Testis (tissue), 2 donors: ENCODE measurements at regions not wholly inside any gene's neighbourhood (a gene's known extent, or its start where the extent isn't known, plus 50 kb on each side); places are given as distances from the start of the nearest gene placed in this dataset.

Experiments used
- DNase-seq: peaks from one replicate; pipeline ENCODE4 v3.0.0-alpha.2; 2019
- H3K27ac ChIP-seq, 2 donors: fragments of 200-600 bp; sonication (generic); one replicate each; pipeline ENCODE4 v1.5.1; 2019
- H3K27me3 ChIP-seq: fragments of 200-600 bp; sonication (generic); one replicate; pipeline ENCODE4 v1.5.1; 2019
- H3K36me3 ChIP-seq: fragments of 200-600 bp; sonication (generic); one replicate; pipeline ENCODE4 v1.5.1; 2017; ENCODE audit warnings: low read depth; ENCODE audit errors: missing control alignments
- H3K4me1 ChIP-seq: fragments of 200-600 bp; sonication (generic); one replicate; pipeline ENCODE4 v1.5.1; 2019
- H3K4me3 ChIP-seq, 2 donors: fragments of 200-600 bp; sonication (generic); one replicate each; pipeline ENCODE4 v1.5.1; 2017 to 2019
- H3K9me3 ChIP-seq: fragments of 200-600 bp; sonication (generic); one replicate; pipeline ENCODE4 v1.5.1; 2017
- POLR2A ChIP-seq: fragments of 450-650 bp; IDR thresholded peaks from one replicate; pipeline ENCODE4 v1.6.1; 2017; ENCODE audit warnings: antibody characterized with exemption, mild to moderate bottlenecking, moderate library complexity
- WGBS, 2 donors: methylation state at CpG; one replicate each; pipeline ENCODE4 v1.1.5; 2018; 5-methylcytosine and 5-hydroxymethylcytosine counted together
- intact Hi-C: fragments of 100-400 bp; cut with DNase I; formaldehyde crosslinking; loops from one replicate; pipeline ENCODE4 v1.15.1; 2023; ENCODE audit warnings: low total_unique reads
- TF ChIP-seq, protein P1 (sequence below), 3 experiments: fragments of 450-650 bp in 2 of 3; fragments of 200-600 bp in 1 of 3; sonication (generic) in 1 of 3; IDR thresholded peaks; one replicate each; pipeline ENCODE4 v1.5.1; 2016 to 2019; ENCODE audit warnings: antibody characterized with exemption in 3 of 3, mild to moderate bottlenecking in 2 of 3, moderate library complexity in 1 of 3

DNA sequence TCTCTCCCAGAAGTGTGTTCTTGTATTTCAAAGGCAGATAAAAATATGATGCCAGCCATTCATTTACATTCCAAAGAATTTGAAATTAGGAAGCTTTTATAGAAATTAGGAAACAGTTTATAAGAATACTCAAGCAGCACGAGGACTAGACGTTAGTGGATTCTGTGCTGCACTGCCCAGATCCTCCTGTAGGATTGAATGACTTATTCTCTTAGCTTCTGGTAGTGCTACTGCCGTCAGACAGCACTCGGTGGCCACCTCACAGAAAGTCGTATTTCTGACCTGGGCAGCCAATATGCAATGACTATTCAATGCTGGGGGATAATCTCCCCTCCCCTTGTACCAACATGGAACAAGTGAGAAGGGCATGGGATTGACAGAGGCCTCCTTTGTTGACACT is 326.4 kb downstream of the RPL10L start:
- Histone ChIP-seq H3K4me1 (no peaks in the 10 kb centered on the region), H3K27me3 (no peaks in the 10 kb centered on the region), H3K27ac (no peak overlapping the region), H3K9me3 (no peaks in the 10 kb centered on the region), H3K4me3 (no peak overlapping the region), H3K36me3 (no peaks in the 10 kb centered on the region)
- intact Hi-C loops: no loop called here
- WGBS, 2 donors: 84 to 89% methylated on average over 5 of the region's 5 CpGs
- DNase-seq: no peak
- TF ChIP-seq POLR2A: no peak
- TF ChIP-seq, protein P1, sequence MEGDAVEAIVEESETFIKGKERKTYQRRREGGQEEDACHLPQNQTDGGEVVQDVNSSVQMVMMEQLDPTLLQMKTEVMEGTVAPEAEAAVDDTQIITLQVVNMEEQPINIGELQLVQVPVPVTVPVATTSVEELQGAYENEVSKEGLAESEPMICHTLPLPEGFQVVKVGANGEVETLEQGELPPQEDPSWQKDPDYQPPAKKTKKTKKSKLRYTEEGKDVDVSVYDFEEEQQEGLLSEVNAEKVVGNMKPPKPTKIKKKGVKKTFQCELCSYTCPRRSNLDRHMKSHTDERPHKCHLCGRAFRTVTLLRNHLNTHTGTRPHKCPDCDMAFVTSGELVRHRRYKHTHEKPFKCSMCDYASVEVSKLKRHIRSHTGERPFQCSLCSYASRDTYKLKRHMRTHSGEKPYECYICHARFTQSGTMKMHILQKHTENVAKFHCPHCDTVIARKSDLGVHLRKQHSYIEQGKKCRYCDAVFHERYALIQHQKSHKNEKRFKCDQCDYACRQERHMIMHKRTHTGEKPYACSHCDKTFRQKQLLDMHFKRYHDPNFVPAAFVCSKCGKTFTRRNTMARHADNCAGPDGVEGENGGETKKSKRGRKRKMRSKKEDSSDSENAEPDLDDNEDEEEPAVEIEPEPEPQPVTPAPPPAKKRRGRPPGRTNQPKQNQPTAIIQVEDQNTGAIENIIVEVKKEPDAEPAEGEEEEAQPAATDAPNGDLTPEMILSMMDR (IDR thresholded peaks at IDR 0.05): no peak

DNA sequence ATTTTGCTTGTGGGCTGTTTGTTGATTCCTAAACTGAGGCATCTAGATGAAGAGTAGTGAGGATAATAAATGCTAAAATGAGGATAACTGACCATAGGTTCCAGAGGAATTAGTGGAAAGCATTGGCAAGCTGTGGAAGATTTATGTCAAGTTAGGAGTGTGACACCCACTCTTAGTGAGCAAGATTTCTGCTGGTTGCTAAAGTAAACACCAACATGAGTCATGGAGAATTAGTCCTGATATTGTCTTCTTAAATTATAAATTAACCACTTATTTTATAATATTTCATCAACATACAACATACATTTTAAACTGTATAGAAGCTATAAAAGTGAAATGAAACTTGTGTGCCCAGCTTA is 328.2 kb downstream of the RPL10L start:
- intact Hi-C loops: no loop called here
- no peaks in the 10 kb centered on the region for H3K9me3 ChIP-seq
- no peak overlapping the region for H3K4me3 ChIP-seq
- H3K27ac ChIP-seq: no peak overlapping the region
- DNase-seq: no peak
- H3K36me3 ChIP-seq: no peaks in the 10 kb centered on the region
- TF ChIP-seq POLR2A: no peak
- TF ChIP-seq, protein P1 (IDR thresholded peaks at IDR 0.05): no peak
- H3K4me1 ChIP-seq: no peaks in the 10 kb centered on the region
- H3K27me3 ChIP-seq: no peaks in the 10 kb centered on the region

DNA sequence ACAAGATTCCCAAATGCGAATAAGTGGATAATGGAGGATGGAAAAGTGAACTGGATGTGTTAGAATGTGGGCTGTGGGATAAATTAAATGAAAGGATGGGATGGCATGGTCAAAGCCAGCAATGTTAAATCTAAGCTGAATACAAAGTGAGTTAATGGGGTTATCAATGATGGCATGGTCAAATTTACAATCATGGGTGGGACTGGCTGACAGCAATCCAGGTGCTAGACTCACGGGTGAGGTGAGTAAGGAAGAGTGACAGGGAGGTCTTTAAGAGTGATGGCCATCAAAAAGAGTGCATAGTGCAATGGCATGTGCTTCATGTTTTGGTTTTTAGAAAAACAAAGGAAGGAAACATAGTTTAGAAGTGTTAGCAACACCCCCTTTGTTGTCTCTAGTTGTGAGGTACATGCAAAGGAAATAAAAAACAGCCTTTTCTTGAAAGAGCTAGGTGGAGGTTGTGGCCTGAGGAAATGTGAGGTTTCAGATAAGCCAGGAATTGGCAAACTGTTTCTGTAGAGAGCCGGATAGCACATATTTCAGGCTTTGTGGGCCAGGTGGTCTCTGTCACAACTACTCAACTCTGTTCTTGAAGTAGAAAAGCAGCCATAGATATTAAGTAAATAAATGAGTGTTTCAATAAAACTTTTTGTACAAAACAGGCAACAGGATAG is 328.7 kb downstream of the RPL10L start:
- 61 to 63% methylated on average over 3 of the region's 3 CpGs for WGBS, 2 donors

DNA sequence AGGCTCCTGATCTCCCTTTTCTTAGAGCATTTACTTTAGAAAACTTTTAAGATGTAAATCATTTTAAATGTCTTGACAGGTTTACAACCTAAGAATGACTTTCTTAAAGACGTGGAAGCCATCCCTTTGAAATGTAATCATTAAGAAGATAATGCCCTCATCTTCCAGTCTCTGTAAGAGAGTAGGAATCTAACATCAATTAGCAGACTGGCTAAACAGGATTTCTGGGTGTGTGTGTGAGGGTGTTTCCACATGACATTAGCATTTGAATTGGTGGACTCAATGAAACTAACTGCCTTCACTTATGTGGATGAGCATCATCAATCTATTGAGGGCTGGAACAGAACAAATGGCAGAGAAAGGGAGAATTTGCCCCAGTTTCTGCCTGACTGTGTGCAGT is 329.5 kb downstream of the RPL10L start:
- TF ChIP-seq, protein P1 (IDR thresholded peaks at IDR 0.05): no peak
- TF ChIP-seq POLR2A: no peak
- intact Hi-C loops: no loop called here
- WGBS, 2 donors: 36 to 57% methylated on average over 1 of the region's 1 CpG

More for the DNA sequence above, 328.7 kb downstream of the RPL10L start:
- H3K27me3 ChIP-seq: no peaks in the 10 kb centered on the region
- no peak for DNase-seq
- TF ChIP-seq, protein P1 (IDR thresholded peaks at IDR 0.05): no peak
- TF ChIP-seq POLR2A: no peak
- H3K4me1 ChIP-seq: no peaks in the 10 kb centered on the region
- H3K4me3 ChIP-seq: no peak overlapping the region
- intact Hi-C loops: no loop called here
- H3K9me3 ChIP-seq: no peaks in the 10 kb centered on the region
- H3K36me3 ChIP-seq: no peaks in the 10 kb centered on the region
- H3K27ac ChIP-seq: no peak overlapping the region

DNA sequence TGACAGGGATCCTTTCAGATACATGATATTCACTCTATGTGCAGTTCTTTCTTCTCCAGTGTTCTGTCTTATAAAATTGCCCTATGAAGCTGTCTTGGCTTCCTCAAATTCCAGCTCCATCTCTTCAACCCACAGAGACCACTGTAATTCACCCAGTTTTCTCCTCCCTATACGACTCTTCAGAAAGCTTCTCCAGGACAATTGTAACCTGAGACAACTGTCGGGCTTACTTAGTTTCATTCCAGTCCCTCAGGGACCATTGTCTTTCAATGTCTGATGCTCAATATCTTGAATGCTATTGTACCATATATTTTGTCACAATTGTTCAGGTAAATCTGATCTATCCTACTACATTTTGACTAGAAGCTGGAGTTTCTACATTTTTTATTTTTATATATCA is 345.3 kb downstream of the RPL10L start:
- Histone ChIP-seq H3K27ac (no peak overlapping the region), H3K9me3 (no peaks in the 10 kb centered on the region), H3K27me3 (no peaks in the 10 kb centered on the region), H3K4me3 (no peak overlapping the region), H3K36me3 (no peaks in the 10 kb centered on the region), H3K4me1 (no peaks in the 10 kb centered on the region)
- no peak for TF ChIP-seq POLR2A
- TF ChIP-seq, protein P1 (IDR thresholded peaks at IDR 0.05): no peak
- no peak for DNase-seq
- 52 to 60% methylated on average over 2 of the region's 2 CpGs for WGBS, 2 donors
- intact Hi-C loops: no loop called here

More for the DNA sequence above, 329.5 kb downstream of the RPL10L start:
- Histone ChIP-seq H3K27me3 (no peaks in the 10 kb centered on the region), H3K4me3 (no peak overlapping the region), H3K4me1 (no peaks in the 10 kb centered on the region), H3K27ac (no peak overlapping the region), H3K36me3 (no peaks in the 10 kb centered on the region), H3K9me3 (no peaks in the 10 kb centered on the region)
- no peak for DNase-seq
